PC-3 (cell line): ENCODE measurements at regions not wholly inside any gene's neighbourhood (a gene's known extent, or its start where the extent isn't known, plus 50 kb on each side); places are given as distances from the start of the nearest gene placed in this dataset.

Experiments
- ATAC-seq: fragments of 200-7000 bp; cut with Tn5 transposase; 2 replicates; pipeline ENCODE4 v1.9.1; 2020; ENCODE audit warnings: mild to moderate bottlenecking, moderate library complexity
- BruUV-seq: library from RNA; stranded (reverse); fragments of 400-500 nt; replicated peaks from 2 replicates; lab custom pipeline; 2021; lab: Mats Ljungman, UMichigan
- CTCF ChIA-PET: fragments of 300-600 bp; sonication (Branson Sonifier 250); formaldehyde crosslinking; loops from one replicate; lab custom pipeline; 2022; ENCODE audit warnings: antibody characterized with exemption; lab: Charles Lee
- POLR2A ChIA-PET: fragments of 300-600 bp; sonication (Branson Sonifier 250); formaldehyde crosslinking; loops from one replicate; lab custom pipeline; 2022; ENCODE audit warnings: antibody characterized with exemption; ENCODE audit not compliant: unreplicated experiment; lab: Charles Lee
- DNase-seq: peaks from one replicate; pipeline ENCODE4 v3.0.0-alpha.2; 2015
- H2AFZ ChIP-seq: fragments of 300-600 bp; sonication (generic); 2 replicates; pipeline ENCODE4 v1.6.0; 2016; ENCODE audit warnings: antibody characterized with exemption, low read length
- H3F3A ChIP-seq: fragments of 300-600 bp; sonication (generic); one replicate; pipeline ENCODE4 v1.6.0; 2017; ENCODE audit warnings: antibody characterized with exemption, low read length, control low read depth, mild to moderate bottlenecking; ENCODE audit not compliant: unreplicated experiment
- H3K27ac ChIP-seq: fragments of 300-600 bp; sonication (generic); 2 replicates; pipeline ENCODE4 v1.5.1; 2016; ENCODE audit warnings: mild to moderate bottlenecking, low read length
- H3K27me3 ChIP-seq: fragments of 300-600 bp; sonication (generic); 2 replicates; pipeline ENCODE4 v1.6.1; 2016; ENCODE audit warnings: low read length, mixed read lengths
- H3K36me3 ChIP-seq: fragments of 300-600 bp; sonication (generic); 2 replicates; pipeline ENCODE4 v1.6.1; 2016; ENCODE audit warnings: low read depth, mixed run types, low read length, mixed read lengths
- H3K4me1 ChIP-seq: fragments of 300-600 bp; sonication (generic); 2 replicates; pipeline ENCODE4 v1.5.1; 2016; ENCODE audit warnings: low read length; ENCODE audit not compliant: insufficient read depth
- H3K4me2 ChIP-seq: fragments of 300-600 bp; sonication (generic); 2 replicates; pipeline ENCODE4 v1.6.0; 2016; ENCODE audit warnings: low read length
- H3K4me3 ChIP-seq: fragments of 300-600 bp; sonication (generic); 2 replicates; pipeline ENCODE4 v1.5.1; 2016; ENCODE audit warnings: mild to moderate bottlenecking, low read length, mixed read lengths
- H3K79me2 ChIP-seq: fragments of 300-600 bp; sonication (generic); 2 replicates; pipeline ENCODE4 v1.6.1; 2017; ENCODE audit warnings: low read length, mixed read lengths
- H3K9ac ChIP-seq: fragments of 300-600 bp; sonication (generic); 2 replicates; pipeline ENCODE4 v1.6.0; 2016; ENCODE audit warnings: mild to moderate bottlenecking, low read length
- H3K9me2 ChIP-seq: fragments of 300-600 bp; sonication (generic); replicated peaks from 2 replicates; pipeline ENCODE4 v1.6.1; 2016; ENCODE audit warnings: mixed run types, low read length, mixed read lengths
- H3K9me3 ChIP-seq: fragments of 300-600 bp; sonication (generic); 2 replicates; pipeline ENCODE4 v1.6.1; 2016; ENCODE audit warnings: low read length, mixed read lengths
- H4K20me1 ChIP-seq: fragments of 300-600 bp; sonication (generic); 2 replicates; pipeline ENCODE4 v1.6.1; 2016; ENCODE audit warnings: low read length, mixed read lengths
- CTCF ChIP-seq: fragments of 300-600 bp; sonication (generic); conservative IDR thresholded peaks from 2 replicates; pipeline ENCODE4 v1.5.1; 2017; ENCODE audit warnings: antibody characterized with exemption, low read depth, mild to moderate bottlenecking, low read length
- EZH2 ChIP-seq: fragments of 300-600 bp; sonication (generic); IDR thresholded peaks from one replicate; pipeline ENCODE4 v1.6.1; 2017; ENCODE audit warnings: antibody characterized with exemption, mild to moderate bottlenecking, low read length; ENCODE audit not compliant: unreplicated experiment
- EZH2phosphoT487 ChIP-seq: fragments of 300-600 bp; sonication (generic); IDR thresholded peaks from 2 replicates; pipeline ENCODE4 v1.6.1; 2018; ENCODE audit warnings: mild to moderate bottlenecking, antibody characterized with exemption, low read length, borderline replicate concordance
- intact Hi-C: fragments of 100-400 bp; cut with micrococcal nuclease; formaldehyde crosslinking; loops from 2 replicates; pipeline ENCODE4 v1.9.0; 2023

DNA sequence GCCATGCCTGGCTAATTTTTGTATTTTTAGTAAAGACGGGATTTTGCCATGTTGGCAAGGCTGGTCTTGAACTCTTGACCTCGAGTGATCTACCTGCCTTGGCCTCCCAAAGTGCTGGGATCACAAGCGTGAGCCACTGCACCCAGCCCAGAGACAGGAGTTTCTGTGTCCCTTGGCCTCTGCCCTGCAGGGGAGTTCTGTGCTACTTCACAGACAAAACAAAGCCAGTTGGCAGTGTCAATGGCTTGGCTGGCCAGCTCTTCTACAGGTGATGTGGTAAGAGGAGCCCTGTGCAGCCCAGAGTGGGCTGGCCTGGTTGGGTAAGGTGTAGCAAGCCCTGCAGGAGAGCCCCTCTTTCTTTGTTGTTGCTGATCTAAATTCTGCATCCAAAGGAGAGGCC, 60.5 kb upstream of the SHISAL1 start:
- no TSS peak for BruUV-seq
- H3K9me2 ChIP-seq: no peaks in the 10 kb centered on the region
- H3K79me2 ChIP-seq: no peaks in the 10 kb centered on the region
- ChIA-PET CTCF (no interaction called here), POLR2A (no interaction called here)
- no peak overlapping the region for H3K9ac ChIP-seq
- H4K20me1 ChIP-seq: no peaks in the 10 kb centered on the region
- ATAC-seq: no peak
- H3K4me2 ChIP-seq: no peak overlapping the region
- no peak overlapping the region for H3K27ac ChIP-seq
- no peaks in the 10 kb centered on the region for H3K4me1 ChIP-seq
- no peaks in the 10 kb centered on the region for H3K27me3 ChIP-seq
- no peak overlapping the region for H2AFZ ChIP-seq
- 0 out of 2 replicates have a peak, but pooled peaks cover 6% of the 10 kb centered on the region for H3K9me3 ChIP-seq
- no peaks in the 10 kb centered on the region for H3F3A ChIP-seq
- no peak for DNase-seq
- TF ChIP-seq EZH2phosphoT487: no peak
- TF ChIP-seq EZH2: no peak
- TF ChIP-seq CTCF: no peak
- no peaks in the 10 kb centered on the region for H3K36me3 ChIP-seq
- no peak overlapping the region for H3K4me3 ChIP-seq
- intact Hi-C loops: no loop called here

- H3K4me1 ChIP-seq: no peaks in the 10 kb centered on the region
- no peaks in the 10 kb centered on the region for H4K20me1 ChIP-seq
- no peaks in the 10 kb centered on the region for H3F3A ChIP-seq
- H3K79me2 ChIP-seq: no peaks in the 10 kb centered on the region
- no peaks in the 10 kb centered on the region for H3K27me3 ChIP-seq
- H3K27ac ChIP-seq: no peak overlapping the region
- TF ChIP-seq EZH2phosphoT487 (no peak), CTCF (no peak), EZH2 (no peak)
- DNase-seq (no peak), ATAC-seq (no peak)
- no TSS peak for BruUV-seq
- H3K9ac ChIP-seq: no peak overlapping the region
- no peak overlapping the region for H2AFZ ChIP-seq
- H3K36me3 ChIP-seq: no peaks in the 10 kb centered on the region
- no peak overlapping the region for H3K4me3 ChIP-seq
- H3K9me2 ChIP-seq: no peaks in the 10 kb centered on the region
- CTCF ChIA-PET: no interaction called here
- intact Hi-C loops: no loop called here
- POLR2A ChIA-PET: no interaction called here
- H3K4me2 ChIP-seq: no peak overlapping the region
- 0 out of 2 replicates have a peak, but pooled peaks cover 6% of the 10 kb centered on the region for H3K9me3 ChIP-seq
Observed at GRCh38 chr22:44372611-44373010, 59.9 kb upstream of the SHISAL1 start.

GRCh38 chr22:44371741-44372525, 59.2 kb upstream of the SHISAL1 start:
- intact Hi-C loops: no loop called here
- Histone ChIP-seq H3K9me3 (0 out of 2 replicates have a peak, but pooled peaks cover 6% of the 10 kb centered on the region), H3K79me2 (no peaks in the 10 kb centered on the region), H2AFZ (no peak overlapping the region), H3K36me3 (no peaks in the 10 kb centered on the region), H3K4me1 (no peaks in the 10 kb centered on the region), H4K20me1 (no peaks in the 10 kb centered on the region), H3K4me3 (no peak overlapping the region), H3K9ac (no peak overlapping the region), H3K27me3 (no peaks in the 10 kb centered on the region), H3F3A (no peaks in the 10 kb centered on the region), H3K9me2 (no peaks in the 10 kb centered on the region), H3K27ac (no peak overlapping the region), H3K4me2 (no peak overlapping the region)
- DNase-seq: no peak
- TF ChIP-seq EZH2phosphoT487 (no peak), CTCF (no peak), EZH2 (no peak)
- CTCF ChIA-PET: no interaction called here
- POLR2A ChIA-PET: no interaction called here
- BruUV-seq: no TSS peak
- no peak for ATAC-seq
